OCI-LY7 (cell line): ENCODE measurements at regions not wholly inside any gene's neighbourhood (a gene's known extent, or its start where the extent isn't known, plus 50 kb on each side); places are given as distances from the start of the nearest gene placed in this dataset.

Source experiments
- EZH2phosphoT487 ChIP-seq: fragments of 200-600 bp; sonication (generic); IDR thresholded peaks from 2 replicates; pipeline ENCODE4 v1.6.1; 2018; ENCODE audit warnings: low read depth, borderline replicate concordance, mild to moderate bottlenecking, mixed run types, antibody characterized with exemption, low read length, moderate library complexity, mixed read lengths
- TF ChIP-seq, protein P1 (sequence below): fragments of 200-600 bp; sonication (generic); conservative IDR thresholded peaks from 2 replicates; pipeline ENCODE4 v1.5.1; 2014; ENCODE audit warnings: mild to moderate bottlenecking, antibody characterized with exemption, low read length, moderate library complexity, mixed read lengths

DNA sequence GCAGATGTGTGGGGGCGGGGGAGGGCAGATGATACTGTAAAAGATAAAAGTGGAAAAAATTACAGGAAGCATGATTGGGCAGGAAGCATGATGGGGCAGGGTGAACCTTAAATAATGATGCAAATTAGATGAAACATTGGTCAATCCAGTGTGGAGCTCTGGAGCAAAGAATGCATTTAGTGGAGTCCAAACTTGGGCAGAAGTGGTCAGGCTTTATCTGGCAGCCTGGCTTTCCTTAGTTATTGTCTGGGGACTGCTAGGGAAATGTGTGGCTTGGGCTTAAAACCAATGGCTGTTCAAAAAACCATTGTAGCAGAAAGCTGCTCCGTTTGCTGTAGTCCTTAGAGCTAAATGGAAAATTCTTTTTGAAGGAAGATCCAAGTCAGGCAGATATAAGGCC, 1077.3 kb upstream of the MIR17HG start:
- TF ChIP-seq, protein P1, sequence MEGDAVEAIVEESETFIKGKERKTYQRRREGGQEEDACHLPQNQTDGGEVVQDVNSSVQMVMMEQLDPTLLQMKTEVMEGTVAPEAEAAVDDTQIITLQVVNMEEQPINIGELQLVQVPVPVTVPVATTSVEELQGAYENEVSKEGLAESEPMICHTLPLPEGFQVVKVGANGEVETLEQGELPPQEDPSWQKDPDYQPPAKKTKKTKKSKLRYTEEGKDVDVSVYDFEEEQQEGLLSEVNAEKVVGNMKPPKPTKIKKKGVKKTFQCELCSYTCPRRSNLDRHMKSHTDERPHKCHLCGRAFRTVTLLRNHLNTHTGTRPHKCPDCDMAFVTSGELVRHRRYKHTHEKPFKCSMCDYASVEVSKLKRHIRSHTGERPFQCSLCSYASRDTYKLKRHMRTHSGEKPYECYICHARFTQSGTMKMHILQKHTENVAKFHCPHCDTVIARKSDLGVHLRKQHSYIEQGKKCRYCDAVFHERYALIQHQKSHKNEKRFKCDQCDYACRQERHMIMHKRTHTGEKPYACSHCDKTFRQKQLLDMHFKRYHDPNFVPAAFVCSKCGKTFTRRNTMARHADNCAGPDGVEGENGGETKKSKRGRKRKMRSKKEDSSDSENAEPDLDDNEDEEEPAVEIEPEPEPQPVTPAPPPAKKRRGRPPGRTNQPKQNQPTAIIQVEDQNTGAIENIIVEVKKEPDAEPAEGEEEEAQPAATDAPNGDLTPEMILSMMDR = no peak
- TF ChIP-seq EZH2phosphoT487 = no peak
